Body of pancreas (tissue), 4 donors: ENCODE measurements at regions not wholly inside any gene's neighbourhood (a gene's known extent, or its start where the extent isn't known, plus 50 kb on each side); places are given as distances from the start of the nearest gene placed in this dataset.
"Not testable (repeated sequence)": the region's sequence is repeated elsewhere in the genome, so short reads cannot be mapped to it uniquely, and the experiment has no call there.

ENCODE experiments used
- ATAC-seq: fragments of 150-250 bp; one replicate; pipeline ENCODE4 v1.9.1; 2016
- DNase-seq, 4 donors: peaks; one replicate each; pipeline ENCODE4 v3.0.0-alpha.2; 2019
- H3K27ac ChIP-seq, 4 donors: fragments of 200-600 bp; sonication (generic); 1 replicate in 3 of 4; 2 replicates in 1 of 4; pipeline versions ENCODE4 v1.5.1 to v1.6.1; 2016 to 2019; ENCODE audit warnings: mild to moderate bottlenecking in 1 of 4, mixed read lengths in 1 of 4, moderate library complexity in 1 of 4
- H3K27me3 ChIP-seq, 2 donors: fragments of 200-600 bp; sonication (generic); one replicate each; pipeline ENCODE4 v1.6.0; 2016; ENCODE audit warnings: mild to moderate bottlenecking in 1 of 2
- H3K36me3 ChIP-seq, 2 donors: fragments of 200-600 bp; sonication (generic); replicated peaks in 1 of 2; 2 replicates each; pipeline ENCODE4 v1.5.1; 2016; ENCODE audit warnings: low read depth in 2 of 2; ENCODE audit not compliant: insufficient read depth in 1 of 2
- H3K4me1 ChIP-seq: fragments of 200-600 bp; sonication (generic); one replicate; pipeline ENCODE4 v1.6.0; 2016
- H3K4me3 ChIP-seq, 2 donors: fragments of 200-600 bp; sonication (generic); 1 replicate in 1 of 2; 2 replicates in 1 of 2; pipeline ENCODE4 v1.5.1; 2016 to 2019
- H3K9me3 ChIP-seq, 3 donors: fragments of 200-600 bp; sonication (generic); 1 replicate in 2 of 3; 2 replicates in 1 of 3; pipeline ENCODE4 v1.5.1; 2016
- CTCF ChIP-seq, 7 experiments: fragments of 450-650 bp in 4 of 7; fragments of 200-600 bp in 3 of 7; sonication (generic) in 3 of 7; IDR thresholded peaks; one replicate each; pipeline ENCODE4 v1.5.1; 2016 to 2019; ENCODE audit warnings: antibody characterized with exemption in 7 of 7
- POLR2A ChIP-seq, 3 donors: fragments of 450-650 bp; IDR thresholded peaks; one replicate each; pipeline ENCODE4 v1.6.1; 2016; ENCODE audit warnings: antibody characterized with exemption in 3 of 3, mild to moderate bottlenecking in 2 of 3
- WGBS, 2 donors: methylation state at CpG; one replicate each; pipeline ENCODE4 v1.1.5; 2017; 5-methylcytosine and 5-hydroxymethylcytosine counted together
- intact Hi-C: fragments of 100-400 bp; cut with DNase I; formaldehyde crosslinking; loops from one replicate; pipeline ENCODE4 v1.15.1; 2023

GRCh38 chr4:44965435-44966095 lies 239.2 kb upstream of the GNPDA2 start:
- no peaks in the 10 kb centered on the region for H3K36me3 ChIP-seq
- peaks cover 0 to 8% (median 0%) of the 10 kb centered on the region in 3 donors for H3K9me3 ChIP-seq
- H3K4me3 ChIP-seq: no peak overlapping the region
- intact Hi-C loops: no loop called here
- 59 to 76% methylated on average over 6 of the region's 6 CpGs for WGBS, 2 donors
- no peaks in the 10 kb centered on the region for H3K4me1 ChIP-seq
- no peaks in the 10 kb centered on the region for H3K27me3 ChIP-seq
- ATAC-seq: no peak
- no peak for DNase-seq
- no peak overlapping the region for H3K27ac ChIP-seq
- TF ChIP-seq CTCF (IDR thresholded peaks at IDR 0.05) (no peak), POLR2A (IDR thresholded peaks at IDR 0.05) (no peak)

GRCh38 chr4:44964086-44964485 lies 237.7 kb upstream of the GNPDA2 start:
- H3K4me1 ChIP-seq, H3K36me3 ChIP-seq, H3K4me3 ChIP-seq, ATAC-seq, DNase-seq, H3K27me3 ChIP-seq, H3K9me3 ChIP-seq, H3K27ac ChIP-seq, intact Hi-C loops: not testable (repeated sequence)
- WGBS, 2 donors: 47 to 56% methylated on average over 5 of the region's 5 CpGs

GRCh38 chr4:44961001-44961755 lies 234.8 kb upstream of the GNPDA2 start:
- H3K9me3 ChIP-seq: peaks cover 0 to 8% (median 0%) of the 10 kb centered on the region in 3 donors
- no peaks in the 10 kb centered on the region for H3K36me3 ChIP-seq
- ATAC-seq: no peak
- H3K4me3 ChIP-seq: no peak overlapping the region
- no peak for DNase-seq
- H3K27me3 ChIP-seq: no peaks in the 10 kb centered on the region
- 60 to 78% methylated on average over 1 of the region's 1 CpG for WGBS, 2 donors
- H3K27ac ChIP-seq: no peak overlapping the region
- TF ChIP-seq CTCF (IDR thresholded peaks at IDR 0.05): no peak
- TF ChIP-seq POLR2A (IDR thresholded peaks at IDR 0.05): no peak
- intact Hi-C loops: no loop called here
- H3K4me1 ChIP-seq: no peaks in the 10 kb centered on the region

- no peaks in the 10 kb centered on the region for H3K36me3 ChIP-seq
- peaks cover 14% of the 10 kb centered on the region for H3K4me1 ChIP-seq
- WGBS, 2 donors: 52% methylated on average over 3 of the region's 3 CpGs
- no peak overlapping the region for H3K27ac ChIP-seq
- no peak for DNase-seq
- H3K4me3 ChIP-seq: no peak overlapping the region
- TF ChIP-seq POLR2A (IDR thresholded peaks at IDR 0.05) (no peak), CTCF (IDR thresholded peaks at IDR 0.05) (no peak)
- no peak for ATAC-seq
- H3K27me3 ChIP-seq: no peaks in the 10 kb centered on the region
- intact Hi-C loops: no loop called here
- H3K9me3 ChIP-seq: no peaks in the 10 kb centered on the region
These were observed 205.4 kb upstream of the GNPDA2 start for GRCh38 chr4:44931720-44932119.

GRCh38 chr4:44928785-44929184 lies 202.4 kb upstream of the GNPDA2 start:
- TF ChIP-seq POLR2A (IDR thresholded peaks at IDR 0.05) (no peak), CTCF (IDR thresholded peaks at IDR 0.05) (no peak)
- H3K27me3 ChIP-seq: no peaks in the 10 kb centered on the region
- intact Hi-C loops: no loop called here
- WGBS, 2 donors: 18% methylated on average over 2 of the region's 2 CpGs
- H3K4me3 ChIP-seq: no peak overlapping the region
- H3K9me3 ChIP-seq: no peaks in the 10 kb centered on the region
- H3K36me3 ChIP-seq: no peaks in the 10 kb centered on the region
- ATAC-seq (no peak), DNase-seq (no peak)
- H3K27ac ChIP-seq: no peak overlapping the region
- H3K4me1 ChIP-seq: peaks cover 14% of the 10 kb centered on the region
